C4-2B (cell line): ENCODE measurements at regions not wholly inside any gene's neighbourhood (a gene's known extent, or its start where the extent isn't known, plus 50 kb on each side); places are given as distances from the start of the nearest gene placed in this dataset.

Experiments
- ZFX ChIP-seq: fragments of 450-650 bp; IDR thresholded peaks from 2 replicates; pipeline ENCODE4 v1.6.1; 2017
- TF ChIP-seq, protein P1 (sequence below): fragments of 450-650 bp; conservative IDR thresholded peaks from 2 replicates; pipeline ENCODE4 v1.5.1; 2017; ENCODE audit warnings: mild to moderate bottlenecking

DNA sequence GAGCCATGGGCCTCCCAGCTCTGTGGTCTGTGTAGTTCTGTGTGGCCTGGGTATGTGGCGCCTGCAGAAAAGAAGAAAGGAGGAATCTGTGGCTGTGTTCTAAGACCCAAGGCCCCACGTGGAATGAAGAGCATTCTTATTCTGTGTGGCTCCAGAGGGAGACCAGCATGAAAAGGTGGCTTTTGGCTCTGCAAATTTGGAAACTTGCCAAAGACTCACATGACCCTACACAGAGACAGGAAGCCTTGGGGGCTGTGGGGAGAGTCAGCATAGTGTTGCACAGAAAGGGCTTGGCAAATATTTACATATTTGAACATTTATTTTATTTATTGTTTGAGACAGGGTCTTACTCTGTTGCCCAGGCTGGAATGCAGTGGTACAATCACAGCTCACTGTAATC is 193.3 kb downstream of the TMEM38B start:
- TF ChIP-seq, protein P1, sequence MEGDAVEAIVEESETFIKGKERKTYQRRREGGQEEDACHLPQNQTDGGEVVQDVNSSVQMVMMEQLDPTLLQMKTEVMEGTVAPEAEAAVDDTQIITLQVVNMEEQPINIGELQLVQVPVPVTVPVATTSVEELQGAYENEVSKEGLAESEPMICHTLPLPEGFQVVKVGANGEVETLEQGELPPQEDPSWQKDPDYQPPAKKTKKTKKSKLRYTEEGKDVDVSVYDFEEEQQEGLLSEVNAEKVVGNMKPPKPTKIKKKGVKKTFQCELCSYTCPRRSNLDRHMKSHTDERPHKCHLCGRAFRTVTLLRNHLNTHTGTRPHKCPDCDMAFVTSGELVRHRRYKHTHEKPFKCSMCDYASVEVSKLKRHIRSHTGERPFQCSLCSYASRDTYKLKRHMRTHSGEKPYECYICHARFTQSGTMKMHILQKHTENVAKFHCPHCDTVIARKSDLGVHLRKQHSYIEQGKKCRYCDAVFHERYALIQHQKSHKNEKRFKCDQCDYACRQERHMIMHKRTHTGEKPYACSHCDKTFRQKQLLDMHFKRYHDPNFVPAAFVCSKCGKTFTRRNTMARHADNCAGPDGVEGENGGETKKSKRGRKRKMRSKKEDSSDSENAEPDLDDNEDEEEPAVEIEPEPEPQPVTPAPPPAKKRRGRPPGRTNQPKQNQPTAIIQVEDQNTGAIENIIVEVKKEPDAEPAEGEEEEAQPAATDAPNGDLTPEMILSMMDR = no peak
- TF ChIP-seq ZFX = no peak
